H9 (cell line): ENCODE measurements at regions not wholly inside any gene's neighbourhood (a gene's known extent, or its start where the extent isn't known, plus 50 kb on each side); places are given as distances from the start of the nearest gene placed in this dataset.

Source experiments
- DNase-seq: peaks from one replicate; pipeline ENCODE4 v3.0.0-alpha.2; 2017
- H2AFZ ChIP-seq: one replicate; pipeline ENCODE4 v1.6.1; 2013; ENCODE audit warnings: mild to moderate bottlenecking, low read length, control low read depth, moderate library complexity
- H2AK5ac ChIP-seq: 2 replicates; pipeline ENCODE4 v1.6.1; 2013; ENCODE audit warnings: low read length, control low read depth, mixed read lengths; ENCODE audit not compliant: insufficient read length
- H2BK120ac ChIP-seq: one replicate; pipeline ENCODE4 v1.6.1; 2013; ENCODE audit warnings: low read depth, mild to moderate bottlenecking, low read length, control low read depth, inconsistent platforms; ENCODE audit not compliant: poor library complexity, severe bottlenecking
- H2BK12ac ChIP-seq: 2 replicates; pipeline ENCODE4 v1.6.1; 2013; ENCODE audit warnings: low read length, control low read depth, mixed read lengths, low read depth; ENCODE audit not compliant: insufficient read length
- H2BK15ac ChIP-seq: 2 replicates; pipeline ENCODE4 v1.6.1; 2013; ENCODE audit warnings: low read depth, low read length, control low read depth
- H2BK20ac ChIP-seq: one replicate; pipeline ENCODE4 v1.6.1; 2013; ENCODE audit warnings: low read depth, mild to moderate bottlenecking, low read length, control low read depth, inconsistent platforms; ENCODE audit not compliant: poor library complexity, severe bottlenecking
- H2BK5ac ChIP-seq: 2 replicates; pipeline ENCODE4 v1.6.1; 2013; ENCODE audit warnings: low read length, control low read depth, mixed read lengths; ENCODE audit not compliant: insufficient read length
- H3K14ac ChIP-seq: 2 replicates; pipeline ENCODE4 v1.6.1; 2013; ENCODE audit warnings: low read length, control low read depth; ENCODE audit not compliant: insufficient read depth
- H3K18ac ChIP-seq: 2 replicates; pipeline ENCODE4 v1.6.1; 2013; ENCODE audit warnings: low read depth, mild to moderate bottlenecking, mixed read lengths, low read length, control low read depth; ENCODE audit not compliant: insufficient read length
- H3K23ac ChIP-seq: 2 replicates; pipeline ENCODE4 v1.6.1; 2013; ENCODE audit warnings: low read length, control low read depth, mixed read lengths, low read depth; ENCODE audit not compliant: insufficient read length
- H3K23me2 ChIP-seq: 2 replicates; pipeline ENCODE4 v1.6.1; 2013; ENCODE audit warnings: low read depth, mild to moderate bottlenecking, mixed read lengths, low read length, control low read depth; ENCODE audit not compliant: insufficient read length, poor library complexity, severe bottlenecking
- H3K27ac ChIP-seq: 2 replicates; pipeline ENCODE4 v1.5.1; 2013; ENCODE audit warnings: low read length, control low read depth, mixed read lengths, low read depth; ENCODE audit not compliant: insufficient read length
- H3K27me3 ChIP-seq: 2 replicates; pipeline ENCODE4 v1.6.1; 2013; ENCODE audit warnings: low read length, control low read depth, inconsistent platforms; ENCODE audit not compliant: insufficient read depth
- H3K4ac ChIP-seq: 2 replicates; pipeline ENCODE4 v1.6.1; 2013; ENCODE audit warnings: low read depth, mild to moderate bottlenecking, control low read depth, inconsistent platforms, low read length, moderate library complexity
- H3K4me1 ChIP-seq: 2 replicates; pipeline ENCODE4 v1.6.1; 2013; ENCODE audit warnings: low read length, control low read depth, inconsistent platforms; ENCODE audit not compliant: insufficient read depth
- H3K4me2 ChIP-seq: 2 replicates; pipeline ENCODE4 v1.6.1; 2013; ENCODE audit warnings: low read length, control low read depth, mixed read lengths; ENCODE audit not compliant: insufficient read length, insufficient read depth
- H3K56ac ChIP-seq: 2 replicates; pipeline ENCODE4 v1.6.1; 2013; ENCODE audit warnings: low read depth, mild to moderate bottlenecking, mixed read lengths, low read length, control low read depth; ENCODE audit not compliant: insufficient read length
- H3K79me1 ChIP-seq: 2 replicates; pipeline ENCODE4 v1.6.1; 2013; ENCODE audit warnings: low read depth, mild to moderate bottlenecking, moderate library complexity, low read length, control low read depth, inconsistent platforms; ENCODE audit not compliant: insufficient read depth, poor library complexity, severe bottlenecking
- H3K79me2 ChIP-seq: 2 replicates; pipeline ENCODE4 v1.6.1; 2013; ENCODE audit warnings: low read length, control low read depth, inconsistent platforms; ENCODE audit not compliant: insufficient read depth
- H3K9ac ChIP-seq: 2 replicates; pipeline ENCODE4 v1.6.1; 2013; ENCODE audit warnings: low read length, control low read depth, mixed read lengths; ENCODE audit not compliant: insufficient read length; ENCODE audit errors: extremely low read depth
- H3K9me3 ChIP-seq: one replicate; pipeline ENCODE4 v1.6.1; 2013; ENCODE audit warnings: low read depth, low read length, inconsistent platforms; ENCODE audit not compliant: control insufficient read depth
- H3T11ph ChIP-seq: one replicate; pipeline ENCODE4 v1.6.1; 2013; ENCODE audit warnings: mild to moderate bottlenecking, low read length, control low read depth, inconsistent platforms
- H4K20me1 ChIP-seq: one replicate; pipeline ENCODE4 v1.6.1; 2013; ENCODE audit not compliant: control insufficient read depth, insufficient read length, insufficient read depth
- H4K5ac ChIP-seq: 2 replicates; pipeline ENCODE4 v1.6.1; 2013; ENCODE audit warnings: low read depth, mild to moderate bottlenecking, mixed read lengths, low read length, control low read depth; ENCODE audit not compliant: insufficient read length
- H4K8ac ChIP-seq: replicated peaks from 2 replicates; pipeline ENCODE4 v1.6.1; 2013; ENCODE audit warnings: low read length, control low read depth, mixed read lengths, low read depth; ENCODE audit not compliant: insufficient read length
- H4K91ac ChIP-seq: 2 replicates; pipeline ENCODE4 v1.6.1; 2013; ENCODE audit warnings: low read depth, mild to moderate bottlenecking, moderate library complexity, mixed read lengths, low read length, control low read depth; ENCODE audit not compliant: insufficient read length
- H3K27ac Mint-ChIP-seq, 3 experiments: 2 replicates in 2 of 3; 3 replicates in 1 of 3; pipeline ENCODE4 v1.8.0; 2020 to 2021; ENCODE audit warnings: mixed read lengths in 3 of 3, mild to moderate bottlenecking in 1 of 3, moderate library complexity in 1 of 3
- H3K27me3 Mint-ChIP-seq: 2 replicates; pipeline ENCODE4 v1.8.0; 2021; ENCODE audit warnings: low read depth, mild to moderate bottlenecking, moderate library complexity, mixed read lengths
- H3K36me3 Mint-ChIP-seq, 3 experiments: 2 replicates in 2 of 3; 3 replicates in 1 of 3; pipeline ENCODE4 v1.8.0; 2020 to 2021; ENCODE audit warnings: low read depth in 3 of 3, mixed read lengths in 3 of 3; ENCODE audit not compliant: insufficient read depth in 1 of 3
- H3K4me1 Mint-ChIP-seq, 2 experiments: 2 replicates each; pipeline ENCODE4 v1.8.0; 2020; ENCODE audit warnings: mixed read lengths in 2 of 2
- H3K4me3 Mint-ChIP-seq, 2 experiments: 2 replicates in 1 of 2; 3 replicates in 1 of 2; pipeline ENCODE4 v1.8.0; 2020 to 2021; ENCODE audit warnings: mild to moderate bottlenecking in 2 of 2, mixed read lengths in 2 of 2, moderate library complexity in 1 of 2
- H3K9me3 Mint-ChIP-seq, 2 experiments: 2 replicates in 1 of 2; 3 replicates in 1 of 2; pipeline ENCODE4 v1.8.0; 2020; ENCODE audit warnings: mild to moderate bottlenecking in 2 of 2, mixed read lengths in 2 of 2, moderate library complexity in 1 of 2
- WGBS: extraction: QIAGEN DNeasy Blood & Tissue Kit; methylation state at CpG from one replicate; pipeline ENCODE4 v1.1.7; 2013; ENCODE audit warnings: missing lambda C conversion rate, low lambda C conversion rate, mixed read lengths; ENCODE audit not compliant: insufficient read length; ENCODE audit errors: extremely low coverage; 5-methylcytosine and 5-hydroxymethylcytosine counted together
- TF ChIP-seq, protein P1 (sequence below): fragments of 200-600 bp; sonication (generic); conservative IDR thresholded peaks from 3 replicates; pipeline ENCODE4 v1.8.0; 2021; ENCODE audit warnings: antibody characterized with exemption, mild to moderate bottlenecking

- Histone ChIP-seq H4K8ac (no peak overlapping the region), H3K4ac (no peak overlapping the region), H3K9ac (no peak overlapping the region), H2AFZ (no peak overlapping the region), H3K4me2 (no peak overlapping the region), H2AK5ac (no peak overlapping the region), H3K79me1 (no peaks in the 10 kb centered on the region), H3T11ph (no peak overlapping the region), H2BK120ac (no peak overlapping the region), H3K9me3 (no peaks in the 10 kb centered on the region), H2BK12ac (no peak overlapping the region), H2BK20ac (no peak overlapping the region), H2BK5ac (no peak overlapping the region), H3K27ac (no peak overlapping the region), H3K79me2 (no peaks in the 10 kb centered on the region), H3K18ac (no peak overlapping the region), H4K20me1 (peaks cover 2% of the 10 kb centered on the region), H3K4me1 (peaks cover 8% of the 10 kb centered on the region), H3K14ac (no peak overlapping the region), H3K23me2 (no peaks in the 10 kb centered on the region), H4K5ac (no peak overlapping the region), H3K23ac (no peak overlapping the region), H4K91ac (no peak overlapping the region), H2BK15ac (no peak overlapping the region), H3K56ac (no peak overlapping the region), H3K27me3 (no peaks in the 10 kb centered on the region)
- Mint-ChIP-seq H3K36me3 (no peaks in the 10 kb centered on the region), H3K27ac (no peak overlapping the region), H3K4me1 (peaks cover 25 to 26% of the 10 kb centered on the region in 2 experiments), H3K4me3 (no peak overlapping the region), H3K9me3 (no peaks in the 10 kb centered on the region; a peak in 1 of 5 replicates), H3K27me3 (no peaks in the 10 kb centered on the region; the same call in none of the 2 replicates)
- TF ChIP-seq, protein P1, sequence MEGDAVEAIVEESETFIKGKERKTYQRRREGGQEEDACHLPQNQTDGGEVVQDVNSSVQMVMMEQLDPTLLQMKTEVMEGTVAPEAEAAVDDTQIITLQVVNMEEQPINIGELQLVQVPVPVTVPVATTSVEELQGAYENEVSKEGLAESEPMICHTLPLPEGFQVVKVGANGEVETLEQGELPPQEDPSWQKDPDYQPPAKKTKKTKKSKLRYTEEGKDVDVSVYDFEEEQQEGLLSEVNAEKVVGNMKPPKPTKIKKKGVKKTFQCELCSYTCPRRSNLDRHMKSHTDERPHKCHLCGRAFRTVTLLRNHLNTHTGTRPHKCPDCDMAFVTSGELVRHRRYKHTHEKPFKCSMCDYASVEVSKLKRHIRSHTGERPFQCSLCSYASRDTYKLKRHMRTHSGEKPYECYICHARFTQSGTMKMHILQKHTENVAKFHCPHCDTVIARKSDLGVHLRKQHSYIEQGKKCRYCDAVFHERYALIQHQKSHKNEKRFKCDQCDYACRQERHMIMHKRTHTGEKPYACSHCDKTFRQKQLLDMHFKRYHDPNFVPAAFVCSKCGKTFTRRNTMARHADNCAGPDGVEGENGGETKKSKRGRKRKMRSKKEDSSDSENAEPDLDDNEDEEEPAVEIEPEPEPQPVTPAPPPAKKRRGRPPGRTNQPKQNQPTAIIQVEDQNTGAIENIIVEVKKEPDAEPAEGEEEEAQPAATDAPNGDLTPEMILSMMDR = no peak
- DNase-seq = no peak
- WGBS = no CpG with 5 or more reads among the region's 7 CpGs
Observed at GRCh38 chr16:79351927-79352326, 248.6 kb downstream of the MAF start.
